B cell (primary cell): ENCODE measurements at regions not wholly inside any gene's neighbourhood (a gene's known extent, or its start where the extent isn't known, plus 50 kb on each side); places are given as distances from the start of the nearest gene placed in this dataset.

Experiments used
- ATAC-seq: fragments of 200-7000 bp; cut with Tn5 transposase; one replicate; pipeline ENCODE4 v1.10.0; 2021; ENCODE audit warnings: low read depth, mild to moderate bottlenecking, moderate number of reproducible peaks, moderate library complexity
- CTCF ChIA-PET: fragments of 350-600 bp; sonication (Branson Sonifier 250); formaldehyde crosslinking; loops from one replicate; lab custom pipeline; 2021; ENCODE audit warnings: antibody characterized with exemption, inconsistent platforms; lab: Charles Lee
- POLR2A ChIA-PET: fragments of 350-600 bp; sonication (Branson Sonifier 250); formaldehyde crosslinking; loops from one replicate; lab custom pipeline; 2021; ENCODE audit warnings: antibody characterized with exemption; lab: Charles Lee
- DNase-seq: peaks from one replicate; pipeline ENCODE4 v3.0.0; 2013
- H2AFZ ChIP-seq: 2 replicates; pipeline ENCODE4 v1.6.1; 2012; ENCODE audit warnings: mild to moderate bottlenecking, low read depth, low read length; ENCODE audit not compliant: insufficient read depth, poor library complexity, severe bottlenecking
- H3K27ac ChIP-seq, 2 donors: 1 replicate in 1 of 2; 2 replicates in 1 of 2; pipeline ENCODE4 v1.5.1; 2012 to 2013; ENCODE audit warnings: low read length in 2 of 2, mild to moderate bottlenecking in 2 of 2, moderate library complexity in 1 of 2
- H3K27me3 ChIP-seq, 4 experiments: fragments of 200-600 bp in 1 of 4; sonication (generic) in 1 of 4; replicated peaks in 1 of 4; 1 replicate in 2 of 4; 2 replicates in 2 of 4; pipeline versions ENCODE4 v1.6.1 to v1.7.0; 2013 to 2016; ENCODE audit warnings: low read length in 3 of 4, mild to moderate bottlenecking in 2 of 4, mixed read lengths in 1 of 4, moderate library complexity in 1 of 4; ENCODE audit not compliant: insufficient read depth in 4 of 4, control insufficient read depth in 3 of 4; ENCODE audit errors: control extremely low read depth in 1 of 4
- H3K36me3 ChIP-seq, 2 experiments: replicated peaks in 1 of 2; 1 replicate in 1 of 2; 2 replicates in 1 of 2; pipeline versions ENCODE4 v1.6.1 to v1.7.1; 2013; ENCODE audit warnings: low read length in 1 of 2; ENCODE audit not compliant: insufficient read depth in 2 of 2, control insufficient read depth in 1 of 2; ENCODE audit errors: control extremely low read depth in 1 of 2, extremely low read depth in 1 of 2
- H3K4me1 ChIP-seq, 2 donors: fragments of 200-600 bp in 1 of 2; sonication (generic) in 1 of 2; 1 replicate in 1 of 2; 2 replicates in 1 of 2; pipeline versions ENCODE4 v1.5.1 to v1.6.1; 2013 to 2017; ENCODE audit warnings: low read length in 2 of 2; ENCODE audit not compliant: control insufficient read depth in 2 of 2, insufficient read depth in 2 of 2
- H3K4me2 ChIP-seq: replicated peaks from 2 replicates; pipeline ENCODE3; 2012; ENCODE audit warnings: mild to moderate bottlenecking, low read depth, low read length; ENCODE audit not compliant: poor library complexity, severe bottlenecking
- H3K4me3 ChIP-seq, 5 experiments: fragments of 200-600 bp in 1 of 5; sonication (generic) in 1 of 5; 1 replicate in 3 of 5; 2 replicates in 2 of 5; pipeline versions ENCODE4 v1.5.1 to v1.7.0; 2011 to 2016; ENCODE audit warnings: low read length in 4 of 5, mild to moderate bottlenecking in 4 of 5, low read depth in 2 of 5, control low read depth in 1 of 5, moderate library complexity in 1 of 5; ENCODE audit not compliant: insufficient read depth in 1 of 5; ENCODE audit errors: control extremely low read depth in 1 of 5, extremely low read depth in 1 of 5
- H3K79me2 ChIP-seq: fragments of 200-600 bp; sonication (generic); one replicate; pipeline ENCODE4 v1.6.0; 2016; ENCODE audit warnings: low read length; ENCODE audit not compliant: control insufficient read depth, insufficient read depth
- H3K9ac ChIP-seq: fragments of 200-600 bp; sonication (generic); 2 replicates; pipeline ENCODE4 v1.6.1; 2017; ENCODE audit warnings: mild to moderate bottlenecking, low read length, moderate library complexity
- H3K9me3 ChIP-seq, 3 donors: one replicate each; pipeline versions ENCODE4 v1.6.1 to v1.7.1; 2013; ENCODE audit warnings: low read length in 2 of 3; ENCODE audit not compliant: control insufficient read depth in 2 of 3, insufficient read depth in 1 of 3; ENCODE audit errors: control extremely low read depth in 1 of 3
- H4K20me1 ChIP-seq: 2 replicates; pipeline ENCODE4 v1.6.0; 2012; ENCODE audit warnings: mild to moderate bottlenecking, low read length; ENCODE audit not compliant: insufficient read depth, control insufficient read depth, poor library complexity, severe bottlenecking
- H3K27ac Mint-ChIP-seq: one replicate; pipeline ENCODE4 v1.8.0; 2021; ENCODE audit warnings: mixed read lengths
- H3K27me3 Mint-ChIP-seq: one replicate; pipeline ENCODE4 v1.8.0; 2021; ENCODE audit warnings: mixed read lengths
- H3K4me1 Mint-ChIP-seq: one replicate; pipeline ENCODE4 v1.8.0; 2021; ENCODE audit warnings: mixed read lengths
- H3K4me3 Mint-ChIP-seq: one replicate; pipeline ENCODE4 v1.8.0; 2021; ENCODE audit warnings: mixed read lengths
- H3K9me3 Mint-ChIP-seq: one replicate; pipeline ENCODE4 v1.8.0; 2022; ENCODE audit warnings: mixed read lengths; ENCODE audit not compliant: insufficient read depth
- CTCF ChIP-seq: fragments of 200-600 bp; IDR thresholded peaks from one replicate; pipeline ENCODE4 v1.8.0; 2022; ENCODE audit warnings: antibody characterized with exemption, mild to moderate bottlenecking
- EZH2 ChIP-seq: IDR thresholded peaks from 2 replicates; pipeline ENCODE4 v1.6.1; 2012; ENCODE audit warnings: borderline replicate concordance, low read depth, mild to moderate bottlenecking, moderate library complexity, low read length; ENCODE audit not compliant: insufficient read depth, poor library complexity, severe bottlenecking
- WGBS: methylation state at CpG from one replicate; pipeline ENCODE4 v1.1.5; 2013; ENCODE audit warnings: missing lambda C conversion rate; ENCODE audit not compliant: insufficient coverage; 5-methylcytosine and 5-hydroxymethylcytosine counted together
- intact Hi-C: fragments of 100-400 bp; cut with micrococcal nuclease; formaldehyde crosslinking; loops from one replicate; pipeline ENCODE4 v1.10.0; 2022

DNA sequence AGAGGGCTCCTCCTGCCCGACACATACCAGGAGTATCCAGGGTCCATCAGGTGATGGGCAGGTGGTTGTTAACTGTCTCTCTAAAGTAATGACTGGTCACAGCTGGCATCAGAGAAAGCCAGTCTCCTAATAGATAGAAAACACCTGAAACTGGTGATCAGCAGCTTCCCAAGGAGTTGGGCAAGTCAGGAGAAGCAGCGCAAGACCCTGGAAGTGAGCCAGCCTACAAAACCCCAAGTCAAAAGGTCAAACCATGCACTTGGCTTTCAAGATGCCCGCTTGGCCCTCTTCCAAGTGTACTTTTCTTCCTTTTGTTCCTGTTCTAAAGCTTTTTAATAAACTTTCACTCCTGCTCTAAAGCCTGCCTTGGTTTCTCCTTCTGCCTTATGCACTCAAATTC, 815.2 kb downstream of the DCDC2C start:
- H3K27ac ChIP-seq = no peak overlapping the region
- TF ChIP-seq EZH2 (no peak), CTCF (no peak)
- H3K4me2 ChIP-seq = no peak overlapping the region
- intact Hi-C loops = no loop called here
- ChIA-PET POLR2A (no interaction called here), CTCF (no interaction called here)
- WGBS = 94% methylated on average over 2 of the region's 3 CpGs
- H3K9me3 ChIP-seq = peaks cover 0 to 5% (median 0%) of the 10 kb centered on the region in 3 donors
- peaks cover 2% of the 10 kb centered on the region for H3K9me3 Mint-ChIP-seq
- H4K20me1 ChIP-seq = no peaks in the 10 kb centered on the region
- no peak overlapping the region for H3K9ac ChIP-seq
- H3K79me2 ChIP-seq = no peaks in the 10 kb centered on the region
- DNase-seq = no peak
- no peaks in the 10 kb centered on the region for H3K4me1 ChIP-seq
- ATAC-seq = no peak
- no peak overlapping the region for H2AFZ ChIP-seq
- H3K27me3 Mint-ChIP-seq = no peaks in the 10 kb centered on the region
- H3K27me3 ChIP-seq = no peaks in the 10 kb centered on the region
- H3K4me1 Mint-ChIP-seq = no peaks in the 10 kb centered on the region
- no peak overlapping the region for H3K27ac Mint-ChIP-seq
- no peak overlapping the region for H3K4me3 ChIP-seq
- no peaks in the 10 kb centered on the region for H3K36me3 ChIP-seq
- no peak overlapping the region for H3K4me3 Mint-ChIP-seq

GRCh38 chr2:4522498-4523421, 819.4 kb downstream of the DCDC2C start:
- Histone ChIP-seq H3K9me3 (peaks cover 0 to 5% (median 0%) of the 10 kb centered on the region in 3 donors), H2AFZ (no peak overlapping the region), H3K36me3 (no peaks in the 10 kb centered on the region), H3K9ac (no peak overlapping the region), H3K4me2 (no peak overlapping the region), H4K20me1 (no peaks in the 10 kb centered on the region), H3K4me1 (no peaks in the 10 kb centered on the region), H3K4me3 (no peak overlapping the region), H3K27me3 (no peaks in the 10 kb centered on the region), H3K79me2 (no peaks in the 10 kb centered on the region), H3K27ac (no peak overlapping the region)
- H3K27me3 Mint-ChIP-seq = no peaks in the 10 kb centered on the region
- H3K4me3 Mint-ChIP-seq = no peak overlapping the region
- H3K9me3 Mint-ChIP-seq = no peaks in the 10 kb centered on the region
- TF ChIP-seq EZH2 (no peak), CTCF (no peak)
- 86% methylated on average over 14 of the region's 15 CpGs for WGBS
- no peak for ATAC-seq
- H3K27ac Mint-ChIP-seq = no peak overlapping the region
- POLR2A ChIA-PET = no interaction called here
- CTCF ChIA-PET = no interaction called here
- no peaks in the 10 kb centered on the region for H3K4me1 Mint-ChIP-seq
- intact Hi-C loops = no loop called here
- DNase-seq = no peak
